GM21576 (cell line): ENCODE measurements at regions not wholly inside any gene's neighbourhood (a gene's known extent, or its start where the extent isn't known, plus 50 kb on each side); places are given as distances from the start of the nearest gene placed in this dataset.
"Not testable (repeated sequence)": the region's sequence is repeated elsewhere in the genome, so short reads cannot be mapped to it uniquely, and the experiment has no call there.

ENCODE experiments used
- ATAC-seq: cut with Tn5 transposase; IDR thresholded peaks from one replicate; pipeline ENCODE4 v1.9.1; 2021; ENCODE audit warnings: mild to moderate bottlenecking, moderate library complexity; ENCODE audit not compliant: unreplicated experiment

GRCh38 chr3:145190138-145190537, 970.8 kb downstream of the PLOD2 start:
- ATAC-seq, result no peak

- ATAC-seq, result no peak
Measured at GRCh38 chr3:145190761-145191160, 970.2 kb downstream of the PLOD2 start.

DNA sequence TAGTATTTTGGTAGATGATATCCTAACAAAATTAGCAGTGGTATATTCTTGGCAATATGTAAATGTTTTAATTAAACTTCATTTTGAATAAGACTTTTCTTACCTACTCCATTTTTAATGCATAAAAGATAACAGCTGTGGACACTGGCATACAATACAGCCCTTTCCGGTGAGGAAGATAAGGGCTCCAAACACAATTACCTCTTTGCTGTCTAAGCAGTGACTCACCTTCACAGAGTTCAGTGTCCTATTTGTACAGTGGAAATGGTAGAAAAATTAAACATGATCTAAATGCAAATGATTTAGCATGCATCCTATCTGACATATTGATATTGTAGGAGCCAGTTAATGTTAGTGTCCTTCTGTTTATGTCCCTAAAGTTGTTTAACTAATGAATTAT, 969.4 kb downstream of the PLOD2 start:
- ATAC-seq, result no peak

DNA sequence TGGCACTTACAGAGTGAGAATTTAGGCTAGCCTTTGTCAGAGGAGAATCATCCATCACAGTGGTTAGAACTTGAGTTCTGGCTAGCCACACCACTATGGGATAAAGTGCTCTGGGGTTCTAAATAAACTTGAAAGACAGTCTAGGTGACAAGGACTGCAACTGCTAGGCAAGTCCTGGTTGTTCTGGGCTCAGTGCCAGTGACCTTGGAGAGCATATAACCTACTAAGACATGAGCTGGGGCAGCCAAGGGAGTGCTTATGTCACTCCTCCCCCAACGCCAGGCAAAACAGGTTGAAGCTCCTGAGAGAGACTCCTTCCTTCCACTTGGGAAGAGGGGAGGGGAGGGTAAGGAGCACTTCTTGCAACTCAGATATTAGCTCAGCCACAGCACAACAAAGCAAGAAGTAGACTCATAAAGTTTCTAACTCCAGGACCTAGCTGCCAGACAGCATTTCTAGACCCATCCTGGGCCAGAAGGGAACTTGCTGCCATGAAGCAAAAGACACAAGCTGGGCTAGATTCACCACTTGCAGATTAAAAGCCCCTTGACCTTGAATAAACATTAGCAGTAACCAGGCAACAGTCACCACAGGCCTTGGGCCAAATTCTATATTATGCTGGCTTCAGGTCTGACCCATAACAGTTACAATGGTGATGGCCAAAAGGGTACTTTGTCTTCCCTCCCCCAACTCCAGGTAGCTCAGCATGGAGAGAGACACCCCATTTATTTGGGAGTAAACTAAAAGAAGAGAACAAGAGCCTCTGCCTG, 963.7 kb downstream of the PLOD2 start:
- ATAC-seq, result no peak

DNA sequence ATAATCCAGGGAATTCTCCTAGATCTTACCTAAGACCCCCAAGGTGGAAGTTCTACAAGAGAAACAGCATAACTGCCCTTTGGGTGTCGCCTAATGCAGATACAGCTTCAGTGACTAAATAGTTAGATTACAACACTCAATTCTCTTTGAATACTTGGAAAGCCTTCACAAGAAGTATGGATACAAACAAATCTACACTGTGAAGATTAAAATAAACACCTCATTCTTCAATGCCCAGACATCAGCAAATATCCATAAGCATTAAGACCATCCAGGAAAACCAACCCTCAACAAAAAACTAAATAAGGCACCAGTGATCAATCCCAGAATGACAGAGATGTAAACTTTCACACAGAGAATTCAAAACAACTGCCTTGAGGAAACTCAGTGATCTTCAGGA, 963.2 kb downstream of the PLOD2 start:
- no peak for ATAC-seq

DNA sequence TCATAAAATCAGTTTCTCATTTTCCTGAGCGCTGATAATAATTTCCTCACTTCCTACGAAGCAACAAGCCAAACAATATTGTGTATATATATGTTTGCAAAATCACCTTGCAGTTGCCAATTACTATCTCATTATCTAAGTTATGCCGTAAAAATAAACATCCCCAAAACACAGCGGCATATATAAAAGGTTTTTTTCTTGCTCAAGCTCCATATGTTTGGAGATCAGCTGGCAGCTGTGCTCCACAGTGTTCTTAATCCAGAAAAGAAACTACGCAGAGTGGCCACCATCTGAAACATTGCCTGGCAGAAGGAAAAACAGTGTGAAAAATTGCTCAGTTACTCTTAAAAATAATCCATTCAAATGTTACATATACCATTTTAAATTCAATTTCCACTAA, 951.4 kb downstream of the PLOD2 start:
- no peak for ATAC-seq

GRCh38 chr3:145219355-145220235, 941.4 kb downstream of the PLOD2 start:
- no peak for ATAC-seq

DNA sequence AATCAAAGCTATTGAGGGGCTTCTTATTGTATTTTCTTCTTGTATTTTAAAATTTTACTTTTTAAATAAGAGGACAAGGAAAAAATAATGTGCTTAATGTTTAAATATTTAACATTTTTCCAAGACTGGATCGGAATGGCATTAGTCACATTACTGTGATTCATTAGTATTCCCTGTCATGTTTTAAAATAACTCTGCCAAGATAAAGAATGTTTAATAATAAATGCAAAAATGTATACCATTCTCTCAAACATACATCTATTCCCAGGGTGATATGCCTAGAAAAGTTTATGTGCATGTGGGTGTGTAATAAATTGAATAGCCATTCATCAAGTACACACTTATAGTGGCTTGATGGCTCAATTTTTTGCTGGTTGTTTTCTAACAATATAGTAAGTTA, 936.1 kb downstream of the PLOD2 start:
- no peak for ATAC-seq

DNA sequence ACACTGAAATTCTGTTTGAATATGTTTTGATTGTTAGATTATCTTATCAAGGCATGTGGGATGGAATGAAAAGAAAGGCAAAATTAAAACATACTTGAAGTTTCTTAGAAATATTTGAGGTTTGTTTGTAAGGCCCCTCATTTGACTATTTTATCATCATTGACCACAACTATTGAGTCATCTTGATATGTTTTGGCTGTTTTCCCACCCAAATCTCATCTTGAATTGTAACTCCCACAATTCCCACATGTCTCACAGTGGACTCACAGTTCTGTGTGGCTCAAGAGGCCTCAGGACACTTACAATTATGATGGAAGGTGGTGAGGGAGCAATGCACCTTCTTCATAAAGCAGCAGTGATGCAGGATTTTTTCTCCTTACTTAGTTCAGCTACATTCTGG, 917.1 kb downstream of the PLOD2 start:
- ATAC-seq, result no peak

DNA sequence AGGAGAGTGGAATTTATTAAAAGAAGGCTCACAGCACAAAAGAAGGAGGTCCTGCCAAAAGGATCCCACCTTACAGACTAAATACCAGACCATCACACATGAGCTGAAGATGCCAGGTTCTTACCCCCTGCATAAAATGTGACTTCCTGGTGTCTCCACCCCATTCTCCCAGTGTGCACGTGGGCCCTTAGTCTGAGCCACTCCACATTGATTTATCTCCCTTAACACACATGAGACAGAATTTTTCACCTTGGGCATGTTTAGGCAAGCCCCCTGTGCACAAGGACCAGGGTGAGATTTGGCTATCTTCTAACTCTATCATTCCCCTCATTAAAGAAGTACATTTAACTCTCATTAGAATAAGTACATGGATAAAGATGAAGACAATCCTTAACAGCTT, 916.7 kb downstream of the PLOD2 start:
- ATAC-seq, result no peak

DNA sequence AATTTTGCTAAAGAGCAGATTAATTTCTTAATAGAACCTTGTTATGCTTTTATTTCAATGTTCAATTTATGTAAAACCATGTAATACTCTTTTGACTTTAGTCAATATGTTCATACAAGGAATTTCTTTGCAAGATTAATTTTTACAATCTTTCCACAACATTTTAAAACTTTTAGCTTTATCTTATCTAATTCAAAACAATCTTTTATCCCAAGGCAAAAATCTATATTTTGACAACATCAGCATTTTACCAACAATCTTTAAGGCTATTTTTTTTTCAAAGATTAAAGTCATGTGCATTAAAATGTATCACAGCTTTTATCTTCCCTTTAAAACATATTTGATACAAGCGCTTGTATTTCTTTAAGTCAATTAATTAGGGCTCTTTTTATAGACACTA, 914.7 kb downstream of the PLOD2 start:
- ATAC-seq, result no peak

DNA sequence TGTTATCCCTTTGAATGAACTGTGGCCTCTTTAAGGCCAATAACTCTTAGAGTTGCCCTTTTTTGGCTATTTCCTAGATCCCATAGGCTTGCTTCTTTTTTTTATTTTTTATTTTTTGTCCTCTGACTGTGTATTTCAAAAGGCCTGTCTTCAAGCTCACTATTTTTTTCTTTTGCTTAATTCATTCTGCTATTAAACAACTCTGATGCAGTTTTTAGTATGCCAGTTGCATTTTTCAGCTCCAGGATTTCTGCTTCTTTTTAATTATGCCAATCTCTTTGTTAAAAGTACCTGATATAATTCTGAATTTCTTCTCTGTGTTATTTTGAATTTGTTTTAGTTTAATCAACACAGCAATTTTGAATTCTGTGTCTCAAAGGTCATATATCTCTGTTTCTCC, 912.1 kb downstream of the PLOD2 start:
- no peak for ATAC-seq

DNA sequence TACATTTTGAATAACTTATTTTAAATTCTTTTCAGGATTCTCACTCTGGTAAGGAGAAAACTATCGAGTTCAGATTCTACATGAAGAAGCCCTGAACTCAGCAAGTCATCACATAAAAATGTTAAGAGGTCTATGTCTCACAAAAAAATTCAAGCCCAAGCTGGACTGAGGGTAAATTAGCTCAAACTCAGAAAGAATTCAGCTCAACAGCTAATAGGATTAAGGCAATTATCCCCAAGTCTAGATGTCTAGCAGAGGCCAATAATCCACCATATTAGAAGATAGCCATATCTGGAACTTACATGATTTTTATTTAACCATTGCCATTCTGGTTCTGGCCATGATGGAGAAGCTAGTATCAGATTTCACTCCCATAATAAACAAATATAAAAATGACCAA, 909.7 kb downstream of the PLOD2 start:
- ATAC-seq, result no peak

GRCh38 chr3:145257967-145258366, 903.0 kb downstream of the PLOD2 start:
- ATAC-seq, result not testable (repeated sequence)

GRCh38 chr3:145259166-145259880, 901.7 kb downstream of the PLOD2 start:
- no peak for ATAC-seq

- ATAC-seq, result not testable (repeated sequence)
Measured at GRCh38 chr3:145263458-145263857, 897.5 kb downstream of the PLOD2 start.

DNA sequence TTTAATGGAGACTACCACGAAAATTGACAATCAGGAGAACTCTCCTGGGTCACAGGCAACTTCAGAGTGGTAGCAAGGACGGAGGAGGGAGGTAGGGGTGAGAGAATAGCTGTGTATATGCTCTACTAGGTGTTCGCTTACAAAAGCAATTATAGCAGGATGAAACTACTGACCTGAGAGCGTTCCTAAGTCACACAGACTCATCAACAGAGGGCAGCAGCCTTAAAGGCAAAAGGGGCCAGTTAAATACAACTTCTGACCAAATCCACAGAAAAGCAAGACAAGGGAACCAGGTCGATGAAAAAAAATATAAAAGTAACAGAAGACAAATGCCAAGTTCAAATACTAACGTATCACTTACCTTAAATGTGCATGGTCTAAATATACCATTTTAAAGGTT, 894.6 kb downstream of the PLOD2 start:
- ATAC-seq, result no peak

DNA sequence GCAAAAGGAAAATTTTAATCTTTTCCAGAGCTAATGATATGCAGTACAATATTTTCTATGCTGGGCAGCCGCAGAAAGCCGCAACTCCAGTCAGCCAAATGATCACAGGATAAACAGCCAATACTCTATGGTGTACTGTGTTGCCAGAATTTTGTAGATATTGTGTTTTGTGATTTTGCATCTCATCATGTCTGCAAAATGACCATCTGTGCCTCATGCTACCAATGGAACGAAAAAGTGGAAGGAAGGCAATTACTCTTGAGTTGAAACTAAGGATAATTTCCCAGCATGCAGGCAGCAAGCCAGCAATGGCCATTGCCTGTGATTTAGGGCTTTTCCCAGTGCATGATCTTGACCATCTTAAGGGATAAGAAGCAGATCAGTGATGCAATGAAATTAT, 891.9 kb downstream of the PLOD2 start:
- ATAC-seq, result no peak

GRCh38 chr3:145272684-145273083, 888.3 kb downstream of the PLOD2 start:
- ATAC-seq, result no peak

DNA sequence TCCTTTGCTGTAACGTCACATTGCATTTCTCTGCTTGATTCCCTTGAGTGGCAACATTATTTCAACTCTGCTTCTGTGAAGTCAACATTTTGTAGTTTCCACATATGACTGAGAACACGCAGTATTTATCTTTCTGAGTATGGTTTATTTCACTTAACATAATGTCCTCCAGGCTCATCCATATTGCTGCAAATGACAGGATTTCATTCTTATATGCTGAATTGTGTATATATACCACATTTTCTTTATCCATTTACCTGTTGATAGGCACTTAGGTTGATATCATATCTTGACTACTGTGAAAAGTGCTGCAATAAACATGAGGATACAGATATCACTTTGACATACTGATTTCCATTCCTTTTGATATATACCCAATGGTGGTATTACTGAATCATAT, 878.5 kb downstream of the PLOD2 start:
- no peak for ATAC-seq

GRCh38 chr3:145286937-145287336, 874.0 kb downstream of the PLOD2 start:
- ATAC-seq, result peak; percentile 42

DNA sequence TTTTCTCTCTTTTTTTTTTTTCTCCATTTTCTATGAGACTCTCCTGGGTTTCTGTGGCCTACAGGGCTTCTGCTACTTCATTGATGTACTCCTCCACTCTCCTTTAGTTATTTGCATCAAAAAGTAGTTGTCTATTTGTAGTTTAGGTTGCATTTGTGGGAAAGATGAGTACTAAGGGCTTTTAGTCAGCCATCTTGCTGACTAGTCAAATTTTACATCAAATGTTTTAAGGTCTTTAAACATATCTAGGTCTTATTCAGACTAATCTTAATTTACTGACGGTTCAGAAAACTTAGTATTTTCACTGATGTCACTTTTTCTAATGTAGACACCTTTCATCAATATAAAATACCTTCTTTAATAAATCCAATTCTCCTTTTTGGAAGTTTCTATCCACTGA, 871.0 kb downstream of the PLOD2 start:
- ATAC-seq, result no peak
